Heart right ventricle (tissue), 16 donors: ENCODE measurements at regions not wholly inside any gene's neighbourhood (a gene's known extent, or its start where the extent isn't known, plus 50 kb on each side); places are given as distances from the start of the nearest gene placed in this dataset.
"Not testable (repeated sequence)": the region's sequence is repeated elsewhere in the genome, so short reads cannot be mapped to it uniquely, and the experiment has no call there.

Experiments used
- ATAC-seq, 8 donors: fragments of 200-7000 bp; cut with Tn5 transposase; one replicate each; pipeline ENCODE4 v1.9.1; 2020; ENCODE audit warnings: mild to moderate bottlenecking in 8 of 8, moderate library complexity in 8 of 8, moderate number of reproducible peaks in 1 of 8
- DNase-seq, 2 donors: peaks; one replicate each; pipeline ENCODE4 v3.0.0-alpha.2; 2020
- H3K27ac ChIP-seq, 10 donors: fragments of 200-600 bp; sonication (generic) in 2 of 10; one replicate each; pipeline versions ENCODE4 v1.5.0 to v1.8.0; 2020 to 2022; ENCODE audit warnings: mild to moderate bottlenecking in 3 of 10
- H3K27me3 ChIP-seq, 7 donors: fragments of 200-600 bp; one replicate each; pipeline ENCODE4 v1.8.0; 2021 to 2022; ENCODE audit warnings: mild to moderate bottlenecking in 2 of 7
- H3K36me3 ChIP-seq, 9 donors: fragments of 200-600 bp; sonication (generic) in 1 of 9; one replicate each; pipeline versions ENCODE4 v1.5.0 to v1.8.0; 2020 to 2022; ENCODE audit warnings: mild to moderate bottlenecking in 2 of 9
- H3K4me1 ChIP-seq, 9 donors: fragments of 200-600 bp; sonication (generic) in 1 of 9; one replicate each; pipeline versions ENCODE4 v1.5.0 to v1.8.0; 2020 to 2022; ENCODE audit warnings: mild to moderate bottlenecking in 4 of 9
- H3K4me3 ChIP-seq, 10 donors: fragments of 200-600 bp; sonication (generic) in 2 of 10; one replicate each; pipeline versions ENCODE4 v1.5.0 to v1.8.0; 2020 to 2022; ENCODE audit warnings: mild to moderate bottlenecking in 7 of 10, moderate library complexity in 2 of 10
- H3K9me3 ChIP-seq, 11 donors: fragments of 200-600 bp in 10 of 11; sonication (generic) in 2 of 11; one replicate each; pipeline versions ENCODE4 v1.5.0 to v1.8.0; 2013 to 2022; ENCODE audit warnings: mild to moderate bottlenecking in 2 of 11, control low read depth in 1 of 11, moderate library complexity in 1 of 11
- CTCF ChIP-seq, 9 donors: fragments of 200-600 bp; sonication (generic) in 2 of 9; IDR thresholded peaks; one replicate each; pipeline versions ENCODE4 v1.5.0 to v1.8.0; 2021 to 2022; ENCODE audit warnings: antibody characterized with exemption in 9 of 9, mild to moderate bottlenecking in 5 of 9, moderate library complexity in 1 of 9
- WGBS, 2 donors: extraction: QIAGEN DNeasy Blood & Tissue Kit; methylation state at CpG; one replicate each; pipeline ENCODE4 v1.1.7; 2013; ENCODE audit warnings: inconsistent platforms in 1 of 2; 5-methylcytosine and 5-hydroxymethylcytosine counted together
- intact Hi-C, 10 donors: fragments of 100-400 bp; cut with DNase I; formaldehyde crosslinking; loops; one replicate each; pipeline versions ENCODE4 v1.11.1 to v1.14.2; 2022
- donor health status: Arrhythmogenic right ventricular cardiomyopathy.
- donor health status: ischemic (EF 13 %, LVEDD 7.1; RV severe dilation, severe dysfunction).
- donor health status: healthy with polysubstance abuse.
- donor health status: DM: no; HTN: yes; CAD: no.
- donor health status: DM: no; HTN: no; CAD: no.
- donor health status: ischemic (EF 25% LVEDD 6.9; RV normal size, moderate dysfunction).
- donor health status: ischemic (EF 25% LVEDD 5.7; RV mildly dilated, moderate dysfunction).
- donor health status: healthy.
- donor health status: DM: yes; HTN: yes; CAD: no.
- donor health status: Ischemic cardiomyopathy.
- donor health status: ischemic (EF 35%, LVEDD 5.7; RV mildly dilated, moderate dysfunction).
- donor health status: nonischemic (EF 11% LVEDD 7.7; RV severe dilation, severe dysfunction).
- donor health status: DM: yes; HTN: yes; CAD: no.
- donor health status: PGD.
- donor health status: ischemic (EF 29% LVEDD 5.4; RV normal size, mild dysfunction).
- donor health status: nonischemic (EF 23%, LVEDD 6.1; RV moderate dilation, normal function).

- ATAC-seq, result no peak
- intact Hi-C loops, result loop anchor here in 5 of 10 donors (5.0 to 10.0 kb wide), 3 partner anchors 233 to 293 kb away; no protein-coding TSS in a partner anchor
- 92 to 94% methylated on average over 6 of the region's 6 CpGs for WGBS, 2 donors
Observed at GRCh38 chr10:34957531-34957930, 132.6 kb downstream of the CUL2 start.

GRCh38 chr10:34956756-34957155 lies 133.4 kb downstream of the CUL2 start:
- H3K4me3 ChIP-seq, result no peak overlapping the region
- WGBS, 2 donors, result 81 to 89% methylated on average over 3 of the region's 3 CpGs
- no peaks in the 10 kb centered on the region for H3K36me3 ChIP-seq
- intact Hi-C loops, result loop anchor here in 5 of 10 donors (5.0 to 10.0 kb wide), 3 partner anchors 232 to 292 kb away; no protein-coding TSS in a partner anchor
- H3K27ac ChIP-seq, result no peak overlapping the region
- no peaks in the 10 kb centered on the region for H3K27me3 ChIP-seq
- no peaks in the 10 kb centered on the region for H3K9me3 ChIP-seq
- peaks cover 0 to under 1% (median 0%) of the 10 kb centered on the region in 9 donors for H3K4me1 ChIP-seq
- no peak for ATAC-seq
- TF ChIP-seq CTCF (IDR thresholded peaks at IDR 0.05), result no peak
- no peak for DNase-seq

More at GRCh38 chr10:34957531-34957930, 132.6 kb downstream of the CUL2 start:
- DNase-seq, result no peak
- Histone ChIP-seq H3K27ac (no peak overlapping the region), H3K36me3 (no peaks in the 10 kb centered on the region), H3K9me3 (no peaks in the 10 kb centered on the region), H3K27me3 (no peaks in the 10 kb centered on the region), H3K4me3 (no peak overlapping the region), H3K4me1 (no peaks in the 10 kb centered on the region)
- no peak for TF ChIP-seq CTCF (IDR thresholded peaks at IDR 0.05)

- H3K36me3 ChIP-seq, result no peaks in the 10 kb centered on the region
- no peaks in the 10 kb centered on the region for H3K9me3 ChIP-seq
- H3K27me3 ChIP-seq, result no peaks in the 10 kb centered on the region
- intact Hi-C loops, result loop anchor here in 5 of 10 donors (5.0 to 10.0 kb wide), 3 partner anchors 231 to 291 kb away; no protein-coding TSS in a partner anchor
- H3K4me1 ChIP-seq, result peaks cover 0 to 10% (median 0%) of the 10 kb centered on the region in 9 donors
- H3K27ac ChIP-seq, result no peak overlapping the region
- ATAC-seq, result no peak
- no peak for TF ChIP-seq CTCF (IDR thresholded peaks at IDR 0.05)
- WGBS, 2 donors, result 66 to 68% methylated on average over 2 of the region's 2 CpGs
- DNase-seq, result no peak
- H3K4me3 ChIP-seq, result no peak overlapping the region
Observed at GRCh38 chr10:34955391-34955790, 134.8 kb downstream of the CUL2 start.

GRCh38 chr10:34954142-34954541 lies 136.0 kb downstream of the CUL2 start:
- Histone ChIP-seq H3K27me3 (no peaks in the 10 kb centered on the region), H3K4me3 (no peak overlapping the region), H3K27ac (no peak overlapping the region), H3K36me3 (no peaks in the 10 kb centered on the region), H3K4me1 (peaks cover 0 to 10% (median 0%) of the 10 kb centered on the region in 9 donors), H3K9me3 (no peaks in the 10 kb centered on the region)
- ATAC-seq, result no peak
- DNase-seq, result no peak
- intact Hi-C loops, result loop anchor here in 4 of 10 donors (10.0 kb wide), 2 partner anchors 229 to 289 kb away; no protein-coding TSS in a partner anchor
- no peak for TF ChIP-seq CTCF (IDR thresholded peaks at IDR 0.05)
- 62 to 70% methylated on average over 5 of the region's 5 CpGs for WGBS, 2 donors

GRCh38 chr10:34951263-34951887 lies 136.3 kb upstream of the PARD3 start:
- WGBS, 2 donors, result 65 to 71% methylated on average over 11 of the region's 11 CpGs
- H3K4me3 ChIP-seq, H3K27me3 ChIP-seq, H3K9me3 ChIP-seq, H3K36me3 ChIP-seq: not testable (repeated sequence)
- ATAC-seq (peak in 5 of 8 donors; percentile 41 to 63 (median 49)), DNase-seq (peak in 1 of 2 donors; percentile 9)
- peaks cover 0 to 10% (median 0%) of the 10 kb centered on the region in 9 donors for H3K4me1 ChIP-seq
- H3K27ac ChIP-seq, result peak overlapping the region in 1 of 10 donors; percentile 9
- intact Hi-C loops, result loop anchor here in 4 of 10 donors (10.0 kb wide), 2 partner anchors 227 to 287 kb away; no protein-coding TSS in a partner anchor

- H3K27me3 ChIP-seq, H3K4me3 ChIP-seq, DNase-seq, intact Hi-C loops, H3K4me1 ChIP-seq, ATAC-seq, H3K36me3 ChIP-seq, H3K9me3 ChIP-seq, H3K27ac ChIP-seq: not testable (repeated sequence)
- 92 to 95% methylated on average over 9 of the region's 9 CpGs for WGBS, 2 donors
Observed at GRCh38 chr10:34945951-34946522, 130.9 kb upstream of the PARD3 start.
